OCI-LY7 (cell line): ENCODE measurements at regions not wholly inside any gene's neighbourhood (a gene's known extent, or its start where the extent isn't known, plus 50 kb on each side); places are given as distances from the start of the nearest gene placed in this dataset.

ENCODE experiments used
- BruUV-seq: library from RNA; stranded (reverse); fragments of 400-500 nt; replicated peaks from 2 replicates; lab custom pipeline; 2021; lab: Mats Ljungman, UMichigan
- CTCF ChIA-PET: fragments of 300-600 bp; sonication (Branson Sonifier 250); formaldehyde crosslinking; loops from one replicate; lab custom pipeline; 2022; ENCODE audit warnings: antibody characterized with exemption; ENCODE audit not compliant: unreplicated experiment; lab: Charles Lee
- POLR2A ChIA-PET: fragments of 300-600 bp; sonication (Branson Sonifier 250); formaldehyde crosslinking; loops from one replicate; lab custom pipeline; 2022; ENCODE audit warnings: antibody characterized with exemption; lab: Charles Lee
- DNase-seq: peaks from one replicate; pipeline ENCODE4 v3.0.0-alpha.2; 2015; ENCODE audit warnings: low spot score
- H2AFZ ChIP-seq: fragments of 200-600 bp; sonication (generic), shearing (Covaris generic); 2 replicates; pipeline ENCODE4 v1.6.1; 2014; ENCODE audit warnings: mild to moderate bottlenecking, antibody characterized with exemption, low read length, moderate library complexity
- H3K27ac ChIP-seq: fragments of 200-600 bp; sonication (generic); 2 replicates; pipeline ENCODE4 v1.5.1; 2014; ENCODE audit warnings: mixed run types, low read depth, mild to moderate bottlenecking, moderate library complexity, low read length, inconsistent platforms; ENCODE audit not compliant: poor library complexity, severe bottlenecking
- H3K36me3 ChIP-seq: fragments of 200-600 bp; sonication (generic); 2 replicates; pipeline ENCODE4 v1.6.1; 2014; ENCODE audit warnings: mild to moderate bottlenecking, antibody characterized with exemption, low read length, moderate library complexity, mixed read lengths; ENCODE audit not compliant: insufficient read depth
- H3K4me1 ChIP-seq: fragments of 200-600 bp; sonication (generic); 2 replicates; pipeline ENCODE4 v1.5.1; 2014; ENCODE audit warnings: mild to moderate bottlenecking, low read length; ENCODE audit not compliant: insufficient read depth, poor library complexity, severe bottlenecking
- H3K4me2 ChIP-seq: fragments of 200-600 bp; sonication (generic); 2 replicates; pipeline ENCODE4 v1.6.1; 2014; ENCODE audit warnings: mild to moderate bottlenecking, low read length
- H3K4me3 ChIP-seq: fragments of 200-600 bp; sonication (generic); 2 replicates; pipeline ENCODE4 v1.5.1; 2014; ENCODE audit warnings: mild to moderate bottlenecking, low read depth, low read length; ENCODE audit not compliant: poor library complexity, severe bottlenecking
- H3K79me2 ChIP-seq: fragments of 200-600 bp; sonication (generic); 2 replicates; pipeline ENCODE4 v1.6.1; 2016; ENCODE audit warnings: low read depth, mild to moderate bottlenecking, low read length, moderate library complexity, mixed read lengths; ENCODE audit not compliant: insufficient read depth
- H3K9me2 ChIP-seq: fragments of 200-600 bp; sonication (generic); 2 replicates; pipeline ENCODE4 v1.6.1; 2016; ENCODE audit warnings: mild to moderate bottlenecking, low read length, mixed read lengths; ENCODE audit not compliant: insufficient read depth
- H3K9me3 ChIP-seq: fragments of 200-600 bp; sonication (generic); 2 replicates; pipeline ENCODE4 v1.6.1; 2014; ENCODE audit warnings: mild to moderate bottlenecking, mixed run types, low read length, mixed read lengths
- H4K20me1 ChIP-seq: fragments of 200-600 bp; sonication (generic); 2 replicates; pipeline ENCODE4 v1.6.1; 2014; ENCODE audit warnings: mild to moderate bottlenecking, antibody characterized with exemption, low read length, moderate library complexity, mixed read lengths; ENCODE audit not compliant: insufficient read depth
- CTCF ChIP-seq: fragments of 200-600 bp; sonication (generic); conservative IDR thresholded peaks from 2 replicates; pipeline ENCODE4 v1.5.1; 2014; ENCODE audit warnings: mild to moderate bottlenecking, antibody characterized with exemption, low read length, moderate library complexity, mixed read lengths
- EZH2phosphoT487 ChIP-seq: fragments of 200-600 bp; sonication (generic); IDR thresholded peaks from 2 replicates; pipeline ENCODE4 v1.6.1; 2018; ENCODE audit warnings: low read depth, borderline replicate concordance, mild to moderate bottlenecking, mixed run types, antibody characterized with exemption, low read length, moderate library complexity, mixed read lengths
- intact Hi-C: fragments of 100-400 bp; cut with micrococcal nuclease; formaldehyde crosslinking; loops from one replicate; pipeline ENCODE4 v1.10.0; 2022; ENCODE audit not compliant: unreplicated experiment

DNA sequence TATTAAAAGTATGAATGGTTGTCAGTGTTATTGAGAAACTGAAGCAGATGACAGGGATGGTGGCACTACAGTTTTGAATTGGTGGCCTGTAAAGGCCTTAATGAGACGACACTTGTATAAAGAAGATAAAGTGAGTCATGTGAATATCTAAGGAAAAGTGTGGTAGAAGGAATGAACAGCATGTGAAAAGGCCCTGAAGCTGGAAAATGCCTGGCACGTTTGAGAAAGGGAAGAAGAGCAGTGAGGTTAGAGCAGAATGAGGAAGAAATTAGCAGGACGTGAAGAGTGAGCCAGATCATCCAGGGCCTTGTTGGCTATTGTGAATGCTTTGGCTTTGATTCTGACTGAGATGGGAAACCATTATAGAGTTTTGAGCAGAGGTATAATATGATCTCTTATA lies 387.6 kb upstream of the DPH6 start:
- no peaks in the 10 kb centered on the region for H3K79me2 ChIP-seq
- no peaks in the 10 kb centered on the region for H3K4me1 ChIP-seq
- H3K4me3 ChIP-seq = no peak overlapping the region
- no peak overlapping the region for H3K4me2 ChIP-seq
- CTCF ChIA-PET = no interaction called here
- H3K9me3 ChIP-seq = no peaks in the 10 kb centered on the region
- H3K36me3 ChIP-seq = no peaks in the 10 kb centered on the region
- H3K27ac ChIP-seq = no peak overlapping the region
- no peak for TF ChIP-seq CTCF
- TF ChIP-seq EZH2phosphoT487 = no peak
- BruUV-seq = no TSS peak
- H3K9me2 ChIP-seq = no peaks in the 10 kb centered on the region
- POLR2A ChIA-PET = no interaction called here
- DNase-seq = no peak
- intact Hi-C loops = no loop called here
- H4K20me1 ChIP-seq = no peaks in the 10 kb centered on the region; the same call in 1 of the 2 replicates
- H2AFZ ChIP-seq = no peak overlapping the region

GRCh38 chr15:35934383-35935049 lies 388.6 kb upstream of the DPH6 start:
- no peaks in the 10 kb centered on the region for H3K9me2 ChIP-seq
- no peak overlapping the region for H3K4me3 ChIP-seq
- no peaks in the 10 kb centered on the region for H3K79me2 ChIP-seq
- no TSS peak for BruUV-seq
- no peaks in the 10 kb centered on the region; the same call in 1 of the 2 replicates for H4K20me1 ChIP-seq
- H3K9me3 ChIP-seq = no peaks in the 10 kb centered on the region
- no peak overlapping the region for H3K27ac ChIP-seq
- no peak overlapping the region for H2AFZ ChIP-seq
- H3K4me1 ChIP-seq = no peaks in the 10 kb centered on the region
- H3K4me2 ChIP-seq = no peak overlapping the region
- CTCF ChIA-PET = no interaction called here
- intact Hi-C loops = no loop called here
- DNase-seq = no peak
- POLR2A ChIA-PET = no interaction called here
- no peaks in the 10 kb centered on the region for H3K36me3 ChIP-seq
- TF ChIP-seq CTCF (no peak), EZH2phosphoT487 (no peak)

GRCh38 chr15:35936284-35936683 lies 390.3 kb upstream of the DPH6 start:
- ChIA-PET POLR2A (interaction anchor here (0.6 to 1.2 kb wide), 2 partner anchors 15 to 872 kb away, joined by 3 read pairs; no protein-coding TSS in a partner anchor), CTCF (no interaction called here)
- H3K27ac ChIP-seq = no peak overlapping the region
- intact Hi-C loops = no loop called here
- H2AFZ ChIP-seq = no peak overlapping the region
- H3K9me3 ChIP-seq = no peaks in the 10 kb centered on the region
- DNase-seq = no peak
- H3K36me3 ChIP-seq = no peaks in the 10 kb centered on the region
- TF ChIP-seq EZH2phosphoT487 (no peak), CTCF (no peak)
- H3K4me3 ChIP-seq = no peak overlapping the region
- H3K79me2 ChIP-seq = no peaks in the 10 kb centered on the region
- H3K4me2 ChIP-seq = no peak overlapping the region
- H3K9me2 ChIP-seq = no peaks in the 10 kb centered on the region
- no peaks in the 10 kb centered on the region; the same call in 1 of the 2 replicates for H4K20me1 ChIP-seq
- BruUV-seq = no TSS peak
- no peaks in the 10 kb centered on the region for H3K4me1 ChIP-seq
